Neural cell (in vitro differentiated cells): ENCODE measurements at regions not wholly inside any gene's neighbourhood (a gene's known extent, or its start where the extent isn't known, plus 50 kb on each side); places are given as distances from the start of the nearest gene placed in this dataset.

ENCODE experiments used
- H2AFZ ChIP-seq: fragments of 200-600, 300-800 bp; sonication (generic), shearing (Covaris generic); 2 replicates; pipeline ENCODE4 v1.6.0; 2014; ENCODE audit warnings: low read depth, mild to moderate bottlenecking, antibody characterized with exemption, low read length, moderate library complexity
- H3F3A ChIP-seq: fragments of 200-600 bp; shearing (Covaris generic); 2 replicates; pipeline ENCODE4 v1.6.1; 2016; ENCODE audit warnings: mild to moderate bottlenecking, moderate library complexity, mixed read lengths, antibody characterized with exemption, low read length; ENCODE audit not compliant: insufficient read depth, poor library complexity, severe bottlenecking
- H3K27ac ChIP-seq: fragments of 200-600, 300-800 bp; sonication (generic), shearing (Covaris generic); 2 replicates; pipeline ENCODE4 v1.5.1; 2014; ENCODE audit warnings: mild to moderate bottlenecking, low read length, moderate library complexity
- H3K27me3 ChIP-seq: fragments of 300-800, 200-600 bp; sonication (generic), shearing (Covaris generic); 2 replicates; pipeline ENCODE4 v1.6.0; 2014; ENCODE audit warnings: mild to moderate bottlenecking, low read depth, low read length, moderate library complexity; ENCODE audit not compliant: insufficient read depth
- H3K36me3 ChIP-seq: fragments of 300-800, 200-600 bp; sonication (generic), shearing (Covaris generic); 2 replicates; pipeline ENCODE4 v1.5.1; 2014; ENCODE audit warnings: mild to moderate bottlenecking, antibody characterized with exemption, low read length, moderate library complexity; ENCODE audit not compliant: insufficient read depth
- H3K4me2 ChIP-seq: fragments of 300-800, 200-600 bp; sonication (generic), shearing (Covaris generic); 2 replicates; pipeline ENCODE4 v1.6.0; 2014; ENCODE audit warnings: mild to moderate bottlenecking, low read length
- H3K4me3 ChIP-seq: fragments of 300-800, 200-600 bp; sonication (generic), shearing (Covaris generic); 2 replicates; pipeline ENCODE4 v1.5.1; 2014; ENCODE audit warnings: mild to moderate bottlenecking, low read length, moderate library complexity
- H3K79me2 ChIP-seq: fragments of 200-600 bp; shearing (Covaris generic); replicated peaks from 2 replicates; pipeline ENCODE4 v1.6.0; 2014; ENCODE audit warnings: mild to moderate bottlenecking, low read length, moderate library complexity; ENCODE audit not compliant: insufficient read depth
- H3K9ac ChIP-seq: fragments of 300-800, 200-600 bp; sonication (generic), shearing (Covaris generic); 2 replicates; pipeline ENCODE4 v1.6.1; 2016; ENCODE audit warnings: mild to moderate bottlenecking, low read length, mixed read lengths
- H3K9me2 ChIP-seq: fragments of 200-600 bp; shearing (Covaris generic); 2 replicates; pipeline ENCODE4 v1.6.1; 2016; ENCODE audit warnings: mild to moderate bottlenecking, low read length, mixed read lengths; ENCODE audit not compliant: insufficient read depth
- H3K9me3 ChIP-seq: fragments of 200-600, 300-800 bp; sonication (generic), shearing (Covaris generic); 2 replicates; pipeline ENCODE4 v1.6.1; 2016; ENCODE audit warnings: mild to moderate bottlenecking, mixed run types, low read length, moderate library complexity, mixed read lengths
- H4K20me1 ChIP-seq: fragments of 200-600 bp; shearing (Covaris generic); 2 replicates; pipeline ENCODE4 v1.6.1; 2016; ENCODE audit warnings: mild to moderate bottlenecking, mixed run types; ENCODE audit not compliant: insufficient read depth
- CTCF ChIP-seq: fragments of 450-650 bp; IDR thresholded peaks from 2 replicates; pipeline ENCODE4 v1.5.1; 2014; ENCODE audit warnings: antibody characterized with exemption, mild to moderate bottlenecking, moderate library complexity; ENCODE audit not compliant: poor library complexity, severe bottlenecking
- EP300 ChIP-seq: fragments of 450-650 bp; conservative IDR thresholded peaks from 2 replicates; pipeline ENCODE4 v1.6.1; 2014; ENCODE audit warnings: antibody characterized with exemption, mild to moderate bottlenecking, moderate library complexity; ENCODE audit not compliant: poor library complexity, severe bottlenecking
- EZH2 ChIP-seq: fragments of 200-600, 300-800 bp; shearing (Covaris generic), sonication (generic); IDR thresholded peaks from 2 replicates; pipeline ENCODE4 v1.6.1; 2014; ENCODE audit warnings: antibody characterized with exemption, low read length, borderline replicate concordance, mild to moderate bottlenecking; ENCODE audit not compliant: insufficient read depth, poor library complexity, severe bottlenecking
- MXI1 ChIP-seq: fragments of 450-650 bp; conservative IDR thresholded peaks from 2 replicates; pipeline ENCODE4 v1.6.1; 2014; ENCODE audit warnings: antibody characterized with exemption, mild to moderate bottlenecking; ENCODE audit not compliant: poor library complexity, severe bottlenecking
- POLR2AphosphoS5 ChIP-seq: IDR thresholded peaks from 2 replicates; pipeline ENCODE4 v1.6.1; 2012
- RAD21 ChIP-seq: fragments of 450-650 bp; conservative IDR thresholded peaks from 2 replicates; pipeline ENCODE4 v1.6.1; 2014; ENCODE audit warnings: antibody characterized with exemption, mild to moderate bottlenecking, moderate library complexity
- REST ChIP-seq: IDR thresholded peaks from 2 replicates; pipeline ENCODE4 v1.6.1; 2012; ENCODE audit warnings: borderline replicate concordance
- SMC3 ChIP-seq: fragments of 450-650 bp; conservative IDR thresholded peaks from 2 replicates; pipeline ENCODE4 v1.6.1; 2014; ENCODE audit warnings: antibody characterized with exemption, mild to moderate bottlenecking, moderate library complexity; ENCODE audit not compliant: poor library complexity
- TAF1 ChIP-seq: IDR thresholded peaks from 2 replicates; pipeline ENCODE4 v1.6.1; 2012; ENCODE audit warnings: low read depth

- no peaks in the 10 kb centered on the region for H4K20me1 ChIP-seq
- H3K4me3 ChIP-seq = no peak overlapping the region
- H3K36me3 ChIP-seq = no peaks in the 10 kb centered on the region
- no peak overlapping the region for H3K27ac ChIP-seq
- TF ChIP-seq EZH2 (no peak), POLR2AphosphoS5 (no peak), EP300 (no peak), SMC3 (no peak), MXI1 (no peak), CTCF (no peak), TAF1 (no peak), REST (no peak), RAD21 (no peak)
- no peaks in the 10 kb centered on the region for H3K27me3 ChIP-seq
- H2AFZ ChIP-seq = no peak overlapping the region
- H3K9ac ChIP-seq = no peak overlapping the region
- H3K9me3 ChIP-seq = no peaks in the 10 kb centered on the region
- H3K79me2 ChIP-seq = no peaks in the 10 kb centered on the region
- no peaks in the 10 kb centered on the region for H3K9me2 ChIP-seq
- no peak overlapping the region for H3K4me2 ChIP-seq
- no peaks in the 10 kb centered on the region for H3F3A ChIP-seq
These were observed 278.3 kb upstream of the CCL2 start for GRCh38 chr17:33976831-33977230.

GRCh38 chr17:33977729-33978514, 277.2 kb upstream of the CCL2 start:
- Histone ChIP-seq H2AFZ (no peak overlapping the region), H3K4me2 (no peak overlapping the region), H3K36me3 (no peaks in the 10 kb centered on the region), H3K79me2 (no peaks in the 10 kb centered on the region), H4K20me1 (no peaks in the 10 kb centered on the region), H3K27me3 (no peaks in the 10 kb centered on the region), H3K9me3 (no peaks in the 10 kb centered on the region), H3K4me3 (no peak overlapping the region), H3K27ac (no peak overlapping the region), H3K9me2 (no peaks in the 10 kb centered on the region), H3K9ac (no peak overlapping the region), H3F3A (no peaks in the 10 kb centered on the region)
- TF ChIP-seq RAD21 = no peak
- TF ChIP-seq MXI1 = no peak
- no peak for TF ChIP-seq EZH2
- TF ChIP-seq POLR2AphosphoS5 = no peak
- no peak for TF ChIP-seq TAF1
- no peak for TF ChIP-seq REST
- TF ChIP-seq SMC3 = no peak
- no peak for TF ChIP-seq CTCF
- no peak for TF ChIP-seq EP300
